Panc1 (cell line): ENCODE measurements at regions not wholly inside any gene's neighbourhood (a gene's known extent, or its start where the extent isn't known, plus 50 kb on each side); places are given as distances from the start of the nearest gene placed in this dataset.

Experiments
- ATAC-seq: fragments of 200-7000 bp; cut with Tn5 transposase; 2 replicates; pipeline ENCODE4 v1.9.1; 2020; ENCODE audit warnings: mild to moderate bottlenecking, moderate library complexity
- BruUV-seq: library from RNA; stranded (reverse); fragments of 400-500 nt; replicated peaks from 2 replicates; lab custom pipeline; 2021; lab: Mats Ljungman, UMichigan
- CTCF ChIA-PET: fragments of 300-600 bp; sonication (Branson Sonifier 250); formaldehyde crosslinking; loops from one replicate; lab custom pipeline; 2022; ENCODE audit warnings: antibody characterized with exemption; lab: Charles Lee
- POLR2A ChIA-PET: fragments of 300-600 bp; sonication (Branson Sonifier 250); formaldehyde crosslinking; loops from one replicate; lab custom pipeline; 2022; ENCODE audit warnings: antibody characterized with exemption; lab: Charles Lee
- DNase-seq: peaks from one replicate; pipeline ENCODE4 v3.0.0-alpha.2; 2010; ENCODE audit warnings: low read depth, low spot score
- H3K27ac ChIP-seq: 2 replicates; pipeline ENCODE4 v1.5.1; 2011; ENCODE audit warnings: mild to moderate bottlenecking, low read length, inconsistent platforms
- H3K27me3 ChIP-seq: fragments of 200-500 bp; sonication (Bioruptor generic); 2 replicates; pipeline ENCODE4 v1.6.0; 2014; ENCODE audit warnings: low read length, inconsistent platforms; ENCODE audit not compliant: control insufficient read depth, insufficient read depth
- H3K36me3 ChIP-seq: fragments of 200-500 bp; sonication (Bioruptor generic); 2 replicates; pipeline ENCODE4 v1.5.1; 2014; ENCODE audit warnings: inconsistent platforms, mild to moderate bottlenecking, low read length, moderate library complexity; ENCODE audit not compliant: control insufficient read depth, insufficient read depth
- H3K4me1 ChIP-seq: 2 replicates; pipeline ENCODE4 v1.5.1; 2011; ENCODE audit warnings: inconsistent platforms, mild to moderate bottlenecking, low read length, moderate library complexity; ENCODE audit not compliant: control insufficient read depth, insufficient read depth
- H3K4me3 ChIP-seq, 2 experiments: 2 replicates each; pipeline ENCODE4 v1.5.1; 2011 to 2012; ENCODE audit warnings: low read depth in 2 of 2, low read length in 2 of 2, mild to moderate bottlenecking in 2 of 2, inconsistent platforms in 1 of 2, moderate library complexity in 1 of 2
- H3K9me3 ChIP-seq: fragments of 200-500 bp; sonication (Bioruptor generic); 2 replicates; pipeline ENCODE4 v1.5.1; 2014; ENCODE audit warnings: low read depth, mild to moderate bottlenecking, inconsistent platforms, low read length, moderate library complexity; ENCODE audit not compliant: control insufficient read depth, insufficient read depth
- POLR2AphosphoS5 ChIP-seq: IDR thresholded peaks from 2 replicates; pipeline ENCODE4 v1.6.1; 2012; ENCODE audit warnings: mild to moderate bottlenecking, low read depth, low read length, moderate library complexity
- SIN3A ChIP-seq: IDR thresholded peaks from 2 replicates; pipeline ENCODE4 v1.6.1; 2012; ENCODE audit warnings: low read depth, mild to moderate bottlenecking, low read length, moderate library complexity, borderline replicate concordance; ENCODE audit not compliant: insufficient read depth
- TCF7L2 ChIP-seq: IDR thresholded peaks from 2 replicates; pipeline ENCODE4 v1.6.1; 2011; ENCODE audit warnings: mild to moderate bottlenecking, low read depth, low read length, inconsistent platforms
- in situ Hi-C: cut with HindIII; loops from 2 replicates; pipeline ENCODE4 v1.10.0; 2016; ENCODE audit warnings: low sequenced_read_pairs, low pct_unique_long_range_greater_than_20kb
- intact Hi-C: fragments of 100-400 bp; cut with micrococcal nuclease; formaldehyde crosslinking; loops from one replicate; pipeline ENCODE4 v1.10.0; 2022; ENCODE audit not compliant: unreplicated experiment
- TF ChIP-seq, protein P1 (sequence below), 2 experiments: IDR thresholded peaks; 2 replicates each; pipeline ENCODE4 v1.6.1; 2011 to 2012; ENCODE audit warnings: low read depth in 2 of 2, control low read depth in 1 of 2, low read length in 1 of 2, mild to moderate bottlenecking in 1 of 2, moderate library complexity in 1 of 2; ENCODE audit not compliant: insufficient read depth in 1 of 2
- TF ChIP-seq, protein P2 (sequence below): fragments of 450-650 bp; IDR thresholded peaks from 2 replicates; pipeline ENCODE4 v1.5.1; 2017; ENCODE audit warnings: mild to moderate bottlenecking

DNA sequence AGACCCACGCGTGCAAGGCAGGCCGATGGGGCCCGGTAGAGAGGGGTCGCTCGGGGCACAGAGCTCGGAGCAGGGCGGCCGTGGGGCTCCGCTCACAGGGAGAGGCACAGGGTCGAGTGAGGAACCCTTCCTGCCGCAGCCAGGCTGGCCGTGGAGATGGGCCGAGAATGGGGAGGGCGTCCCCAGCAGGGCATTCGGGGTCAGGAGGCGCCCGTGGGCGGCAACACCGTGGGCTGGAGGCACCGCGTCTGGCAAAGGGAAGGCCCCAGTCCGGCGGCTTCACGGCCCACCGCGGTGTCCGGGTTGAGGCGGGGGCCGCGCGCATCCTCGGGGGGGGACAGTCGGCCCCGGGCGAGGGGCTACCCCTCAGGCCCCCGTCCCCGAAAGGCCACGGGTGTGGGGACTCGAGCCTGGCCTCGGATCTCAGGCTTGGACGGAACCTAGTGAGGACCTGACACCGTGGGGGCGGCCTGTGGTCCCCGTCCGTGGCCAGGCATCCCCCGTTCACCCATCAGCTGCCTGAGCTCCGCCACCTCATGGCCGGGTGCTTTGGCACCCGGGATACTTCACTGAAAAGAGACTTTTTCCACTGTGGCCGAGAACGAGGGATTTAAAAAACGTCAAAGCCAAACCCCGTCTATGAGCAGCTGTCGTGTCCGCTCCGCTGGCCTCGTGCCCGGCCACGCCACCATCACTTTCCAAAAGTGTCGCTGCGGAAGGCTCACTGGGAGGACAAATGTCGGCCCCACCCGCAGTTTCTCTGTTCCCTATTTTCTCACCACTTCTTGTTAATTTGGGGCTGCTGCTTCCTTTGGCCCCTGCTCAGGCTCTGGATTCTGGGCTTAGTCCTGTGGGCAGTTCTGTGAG lies 73.6 kb downstream of the METRNL start:
- H3K27me3 ChIP-seq, result no peaks in the 10 kb centered on the region; the same call in 1 of the 2 replicates
- intact Hi-C loops, result no loop called here
- TF ChIP-seq TCF7L2, result no peak
- TF ChIP-seq SIN3A, result no peak
- no peak for TF ChIP-seq POLR2AphosphoS5
- TF ChIP-seq, protein P1, sequence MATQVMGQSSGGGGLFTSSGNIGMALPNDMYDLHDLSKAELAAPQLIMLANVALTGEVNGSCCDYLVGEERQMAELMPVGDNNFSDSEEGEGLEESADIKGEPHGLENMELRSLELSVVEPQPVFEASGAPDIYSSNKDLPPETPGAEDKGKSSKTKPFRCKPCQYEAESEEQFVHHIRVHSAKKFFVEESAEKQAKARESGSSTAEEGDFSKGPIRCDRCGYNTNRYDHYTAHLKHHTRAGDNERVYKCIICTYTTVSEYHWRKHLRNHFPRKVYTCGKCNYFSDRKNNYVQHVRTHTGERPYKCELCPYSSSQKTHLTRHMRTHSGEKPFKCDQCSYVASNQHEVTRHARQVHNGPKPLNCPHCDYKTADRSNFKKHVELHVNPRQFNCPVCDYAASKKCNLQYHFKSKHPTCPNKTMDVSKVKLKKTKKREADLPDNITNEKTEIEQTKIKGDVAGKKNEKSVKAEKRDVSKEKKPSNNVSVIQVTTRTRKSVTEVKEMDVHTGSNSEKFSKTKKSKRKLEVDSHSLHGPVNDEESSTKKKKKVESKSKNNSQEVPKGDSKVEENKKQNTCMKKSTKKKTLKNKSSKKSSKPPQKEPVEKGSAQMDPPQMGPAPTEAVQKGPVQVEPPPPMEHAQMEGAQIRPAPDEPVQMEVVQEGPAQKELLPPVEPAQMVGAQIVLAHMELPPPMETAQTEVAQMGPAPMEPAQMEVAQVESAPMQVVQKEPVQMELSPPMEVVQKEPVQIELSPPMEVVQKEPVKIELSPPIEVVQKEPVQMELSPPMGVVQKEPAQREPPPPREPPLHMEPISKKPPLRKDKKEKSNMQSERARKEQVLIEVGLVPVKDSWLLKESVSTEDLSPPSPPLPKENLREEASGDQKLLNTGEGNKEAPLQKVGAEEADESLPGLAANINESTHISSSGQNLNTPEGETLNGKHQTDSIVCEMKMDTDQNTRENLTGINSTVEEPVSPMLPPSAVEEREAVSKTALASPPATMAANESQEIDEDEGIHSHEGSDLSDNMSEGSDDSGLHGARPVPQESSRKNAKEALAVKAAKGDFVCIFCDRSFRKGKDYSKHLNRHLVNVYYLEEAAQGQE (IDR thresholded peaks at IDR 0.05; ENCODE audit: insufficient read depth in 1 of 2, low read depth in 2 of 2, low read length in 1 of 2), result no peak
- TF ChIP-seq, protein P2, sequence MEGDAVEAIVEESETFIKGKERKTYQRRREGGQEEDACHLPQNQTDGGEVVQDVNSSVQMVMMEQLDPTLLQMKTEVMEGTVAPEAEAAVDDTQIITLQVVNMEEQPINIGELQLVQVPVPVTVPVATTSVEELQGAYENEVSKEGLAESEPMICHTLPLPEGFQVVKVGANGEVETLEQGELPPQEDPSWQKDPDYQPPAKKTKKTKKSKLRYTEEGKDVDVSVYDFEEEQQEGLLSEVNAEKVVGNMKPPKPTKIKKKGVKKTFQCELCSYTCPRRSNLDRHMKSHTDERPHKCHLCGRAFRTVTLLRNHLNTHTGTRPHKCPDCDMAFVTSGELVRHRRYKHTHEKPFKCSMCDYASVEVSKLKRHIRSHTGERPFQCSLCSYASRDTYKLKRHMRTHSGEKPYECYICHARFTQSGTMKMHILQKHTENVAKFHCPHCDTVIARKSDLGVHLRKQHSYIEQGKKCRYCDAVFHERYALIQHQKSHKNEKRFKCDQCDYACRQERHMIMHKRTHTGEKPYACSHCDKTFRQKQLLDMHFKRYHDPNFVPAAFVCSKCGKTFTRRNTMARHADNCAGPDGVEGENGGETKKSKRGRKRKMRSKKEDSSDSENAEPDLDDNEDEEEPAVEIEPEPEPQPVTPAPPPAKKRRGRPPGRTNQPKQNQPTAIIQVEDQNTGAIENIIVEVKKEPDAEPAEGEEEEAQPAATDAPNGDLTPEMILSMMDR, result no peak
- in situ Hi-C loops, result no loop called here
- BruUV-seq, result no TSS peak
- H3K36me3 ChIP-seq, result no peaks in the 10 kb centered on the region
- no peak overlapping the region for H3K4me3 ChIP-seq
- ChIA-PET POLR2A (no interaction called here), CTCF (no interaction called here)
- H3K27ac ChIP-seq, result no peak overlapping the region
- H3K9me3 ChIP-seq, result no peaks in the 10 kb centered on the region
- ATAC-seq (no peak), DNase-seq (no peak)
- peaks cover 12% of the 10 kb centered on the region for H3K4me1 ChIP-seq

DNA sequence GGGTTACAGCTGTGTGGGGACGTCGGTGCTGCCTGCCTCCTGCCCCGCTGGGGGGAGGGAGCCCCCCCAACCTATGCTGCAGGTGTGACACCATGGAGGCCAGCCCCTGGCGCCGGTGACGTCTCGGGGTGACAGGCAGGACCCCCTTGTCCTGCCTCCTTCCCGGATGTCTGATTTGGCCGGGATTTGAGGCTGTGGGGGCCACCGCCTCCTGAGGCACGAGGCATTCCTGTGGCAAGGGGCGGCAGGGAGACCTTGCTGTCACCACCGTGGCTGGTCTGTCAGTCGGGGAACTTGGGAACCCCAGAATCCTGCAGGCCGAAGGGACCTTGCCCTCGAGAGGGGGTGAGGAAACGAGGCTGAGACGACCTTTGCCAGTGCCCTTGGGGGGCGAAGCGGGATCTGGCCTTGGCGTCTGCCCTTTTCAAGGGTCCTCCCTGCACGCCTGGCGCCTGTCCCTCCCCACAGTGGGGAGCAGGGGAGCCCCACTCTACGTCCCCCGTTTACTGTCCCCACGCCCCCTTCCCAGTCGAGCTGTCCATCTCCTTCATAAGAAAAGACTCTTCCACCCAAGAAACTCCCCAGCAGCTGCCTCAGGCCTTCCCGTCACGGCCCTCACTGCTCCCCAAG lies 74.4 kb downstream of the METRNL start:
- ChIA-PET POLR2A (no interaction called here), CTCF (interaction anchor here (0.6 kb wide), 1 partner anchor 44 kb away, joined by 3 read pairs; no protein-coding TSS in a partner anchor)
- ATAC-seq (no peak), DNase-seq (no peak)
- intact Hi-C loops (no loop called here), in situ Hi-C loops (no loop called here)
- H3K27me3 ChIP-seq, result no peaks in the 10 kb centered on the region; the same call in 1 of the 2 replicates
- H3K4me3 ChIP-seq, result no peak overlapping the region
- H3K9me3 ChIP-seq, result no peaks in the 10 kb centered on the region
- peaks cover 12% of the 10 kb centered on the region for H3K4me1 ChIP-seq
- TF ChIP-seq POLR2AphosphoS5, result no peak
- TF ChIP-seq, protein P2, result no peak
- TF ChIP-seq, protein P1 (IDR thresholded peaks at IDR 0.05; ENCODE audit: insufficient read depth in 1 of 2, low read depth in 2 of 2, low read length in 1 of 2), result no peak
- TF ChIP-seq SIN3A, result no peak
- no peak for TF ChIP-seq TCF7L2
- H3K27ac ChIP-seq, result no peak overlapping the region
- H3K36me3 ChIP-seq, result no peaks in the 10 kb centered on the region
- BruUV-seq, result no TSS peak
